GM12891 (cell line): ENCODE measurements at regions not wholly inside any gene's neighbourhood (a gene's known extent, or its start where the extent isn't known, plus 50 kb on each side); places are given as distances from the start of the nearest gene placed in this dataset.

Source experiments
- DNase-seq: peaks from one replicate; pipeline ENCODE4 v3.0.0; 2011; ENCODE audit warnings: low spot score; ENCODE audit not compliant: insufficient read length
- FAIRE-seq: peaks from 2 replicates; lab custom pipeline; 2011; peaks lifted over from hg19 to GRCh38; lab: Jason Lieb, UNC
- PAX5 ChIP-seq: IDR thresholded peaks from 2 replicates; pipeline ENCODE4 v1.6.1; 2011; ENCODE audit warnings: low read length, moderate library complexity, mild to moderate bottlenecking; ENCODE audit not compliant: insufficient read depth, severe bottlenecking
- POLR2A ChIP-seq: IDR thresholded peaks from 2 replicates; pipeline ENCODE4 v1.6.1; 2011; ENCODE audit warnings: low read depth, low read length, control low read depth
- POLR2AphosphoS5 ChIP-seq: IDR thresholded peaks from 2 replicates; pipeline ENCODE4 v1.6.1; 2011; ENCODE audit warnings: low read depth, low read length, control low read depth
- POU2F2 ChIP-seq: IDR thresholded peaks from 2 replicates; pipeline ENCODE4 v1.6.1; 2011; ENCODE audit warnings: low read depth, mild to moderate bottlenecking, control low read depth, low read length, moderate library complexity
- SPI1 ChIP-seq: IDR thresholded peaks from 2 replicates; pipeline ENCODE4 v1.6.1; 2011; ENCODE audit warnings: low read depth, low read length, control low read depth
- TAF1 ChIP-seq: IDR thresholded peaks from 2 replicates; pipeline ENCODE4 v1.6.1; 2011; ENCODE audit warnings: low read depth, low read length, control low read depth

DNA sequence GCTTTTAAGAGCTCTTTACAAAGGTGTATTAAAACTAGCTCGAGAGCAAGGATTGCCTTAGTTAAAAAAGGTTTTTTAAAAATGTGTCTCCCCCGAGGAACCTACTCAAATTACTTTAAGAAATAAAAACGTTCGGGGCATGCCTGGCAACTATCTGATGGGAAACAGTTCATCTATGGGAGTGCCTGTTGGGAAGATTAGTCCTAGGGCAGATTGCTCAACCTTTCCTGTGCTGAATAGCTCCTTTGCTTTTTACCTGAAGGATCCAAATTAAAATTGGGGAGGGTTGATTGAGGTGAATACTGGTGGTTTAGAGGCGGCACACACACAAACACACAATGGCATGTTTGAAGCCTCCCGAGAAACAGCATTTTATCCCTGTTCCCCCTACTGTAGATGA lies 541.4 kb upstream of the ATP2B1 start:
- no peak for FAIRE-seq
- no peak for DNase-seq
- TF ChIP-seq SPI1 (no peak), POU2F2 (no peak), POLR2A (no peak), TAF1 (no peak), PAX5 (no peak), POLR2AphosphoS5 (no peak)

DNA sequence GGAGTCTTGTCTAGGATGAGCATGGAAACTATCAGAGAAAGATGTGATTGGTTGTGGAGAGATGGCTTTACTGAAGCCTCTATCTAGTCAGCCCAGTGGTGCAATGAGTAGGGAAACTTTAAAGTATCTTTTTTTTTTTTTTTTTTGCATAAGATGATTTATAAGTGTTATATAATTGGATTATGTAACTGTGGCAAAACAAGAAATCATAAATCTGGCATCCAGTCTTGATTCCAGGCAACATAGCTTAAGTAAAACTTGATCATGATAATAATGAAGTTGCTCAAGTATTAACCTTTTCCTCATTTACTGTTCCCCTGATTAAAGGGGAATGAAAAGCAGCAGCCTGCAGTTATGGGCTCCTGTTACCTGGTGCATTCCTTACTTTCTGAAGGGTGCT lies 538.0 kb upstream of the ATP2B1 start:
- TF ChIP-seq POLR2AphosphoS5 (no peak), PAX5 (no peak), TAF1 (no peak), POLR2A (no peak), SPI1 (no peak), POU2F2 (no peak)
- DNase-seq: no peak
- no peak for FAIRE-seq

DNA sequence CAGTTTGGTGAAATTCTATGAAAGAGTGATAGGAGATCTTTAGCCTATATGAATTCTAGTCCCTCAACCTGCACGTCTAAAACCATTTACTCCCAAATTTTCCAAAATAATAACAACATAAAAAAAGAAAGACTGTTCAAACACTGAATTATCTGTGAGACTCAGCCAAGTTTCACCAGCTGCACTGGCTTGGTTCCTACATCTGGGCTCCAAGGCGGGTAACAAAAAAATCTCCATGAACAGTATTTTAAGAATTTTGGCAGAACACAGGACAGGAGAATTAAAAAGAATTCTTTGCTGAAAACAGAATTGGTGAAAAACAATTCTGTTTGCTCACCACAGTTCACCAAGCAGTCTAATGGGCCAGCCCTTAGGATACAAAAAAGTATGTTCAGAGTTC lies 536.8 kb upstream of the ATP2B1 start:
- no peak for TF ChIP-seq PAX5
- TF ChIP-seq TAF1: no peak
- DNase-seq: no peak
- FAIRE-seq: no peak

DNA sequence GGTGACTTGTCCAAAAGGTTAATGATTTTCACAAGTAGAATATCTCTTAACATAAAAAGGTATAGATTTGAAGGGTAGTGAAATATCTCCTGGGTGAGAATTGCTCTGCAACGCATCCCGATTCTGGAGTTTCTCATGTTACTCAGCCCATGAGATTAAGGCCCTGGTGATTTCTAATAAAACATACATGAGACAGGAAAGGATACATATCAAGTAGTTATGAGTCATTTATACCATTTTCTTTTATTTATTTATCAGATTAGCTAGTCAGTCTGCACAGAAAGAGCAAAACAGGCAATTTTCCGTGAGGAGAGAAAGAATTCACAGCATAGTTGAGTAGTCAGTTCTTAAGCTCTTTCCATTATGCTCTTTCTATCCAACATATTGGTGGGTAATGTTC lies 535.6 kb upstream of the ATP2B1 start:
- no peak for FAIRE-seq
- DNase-seq: no peak
- no peak for TF ChIP-seq POU2F2
- no peak for TF ChIP-seq PAX5
- TF ChIP-seq POLR2AphosphoS5: no peak
- no peak for TF ChIP-seq POLR2A
- no peak for TF ChIP-seq SPI1
- no peak for TF ChIP-seq TAF1

DNA sequence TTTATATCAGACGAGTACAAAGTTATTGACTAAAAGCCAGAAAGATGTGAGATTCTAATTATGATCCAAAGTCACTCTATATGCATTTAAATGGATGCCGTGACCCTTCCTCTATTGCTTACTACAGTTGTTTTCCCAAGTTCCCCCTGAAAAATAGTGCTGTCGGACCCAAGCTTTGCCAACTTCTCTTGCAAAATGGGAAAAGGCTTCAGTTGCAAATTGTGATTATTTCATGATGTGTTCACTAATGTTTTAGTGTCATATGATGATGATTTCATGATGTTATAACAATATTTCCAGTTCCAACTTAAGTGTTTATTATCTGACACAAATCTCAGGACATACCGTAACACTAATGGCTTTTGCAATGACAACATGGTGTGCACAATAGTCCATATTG lies 534.6 kb upstream of the ATP2B1 start:
- no peak for DNase-seq
- FAIRE-seq: no peak
- no peak for TF ChIP-seq PAX5
- TF ChIP-seq TAF1: no peak
- no peak for TF ChIP-seq POLR2AphosphoS5
- no peak for TF ChIP-seq SPI1
- no peak for TF ChIP-seq POU2F2
- TF ChIP-seq POLR2A: no peak

DNA sequence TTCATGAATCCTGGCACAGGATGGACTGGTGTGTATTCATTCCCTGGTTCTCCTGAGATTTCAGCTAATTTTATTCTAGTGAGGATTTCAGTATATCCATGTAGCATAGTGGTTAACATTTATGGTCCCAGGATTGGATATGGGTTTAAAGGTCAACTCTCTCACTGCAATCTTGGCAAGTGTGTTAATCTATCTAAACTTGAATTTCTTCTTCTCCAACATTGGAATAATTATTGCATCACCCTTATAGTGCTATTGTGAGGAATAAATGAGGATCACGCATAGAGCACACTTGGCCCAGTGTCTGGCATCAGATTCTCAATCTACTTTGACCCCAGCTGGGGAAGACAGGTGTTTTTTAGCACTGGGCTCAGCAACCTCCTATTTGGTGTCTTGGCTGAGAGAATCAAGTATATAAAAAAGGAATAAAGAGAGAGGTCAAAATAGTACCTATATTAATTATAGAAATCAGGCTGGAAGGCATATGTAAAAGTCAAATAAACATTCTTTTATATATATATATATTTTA lies 531.2 kb upstream of the ATP2B1 start:
- DNase-seq (no peak), FAIRE-seq (no peak)
- no peak for TF ChIP-seq POLR2A
- TF ChIP-seq PAX5: no peak
- TF ChIP-seq TAF1: no peak
- no peak for TF ChIP-seq POLR2AphosphoS5
- TF ChIP-seq POU2F2: no peak
- no peak for TF ChIP-seq SPI1

DNA sequence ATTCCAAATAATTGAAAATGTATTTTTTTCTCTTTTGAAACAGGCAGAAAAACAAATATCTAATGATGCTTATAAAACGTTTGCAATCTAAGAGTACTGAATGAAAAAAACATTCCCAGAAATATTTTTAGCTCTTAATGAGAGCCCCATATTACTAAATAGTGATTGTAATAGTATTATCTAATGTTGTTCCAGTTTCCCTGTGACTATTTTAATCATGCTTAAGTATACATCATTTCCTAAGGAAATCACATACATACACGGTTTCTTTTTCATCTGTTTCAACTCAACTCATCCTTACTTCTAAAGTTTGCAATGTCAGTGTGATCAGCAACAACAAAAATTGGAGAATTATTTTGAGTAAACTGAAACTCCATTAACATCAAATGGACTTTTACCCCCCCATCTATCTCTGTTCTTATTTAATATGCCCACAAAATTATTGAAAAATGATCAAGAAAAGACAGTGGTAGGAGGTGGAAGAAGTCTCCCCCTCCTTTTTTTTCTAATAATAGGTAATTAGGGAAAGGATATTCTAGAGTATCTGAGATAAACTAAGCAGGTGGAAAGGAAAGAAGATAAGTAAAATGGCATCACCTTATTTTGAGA lies 530.1 kb upstream of the ATP2B1 start:
- DNase-seq: no peak
- TF ChIP-seq TAF1 (no peak), POLR2AphosphoS5 (no peak), POU2F2 (no peak), PAX5 (no peak), POLR2A (no peak), SPI1 (no peak)
- FAIRE-seq: no peak

DNA sequence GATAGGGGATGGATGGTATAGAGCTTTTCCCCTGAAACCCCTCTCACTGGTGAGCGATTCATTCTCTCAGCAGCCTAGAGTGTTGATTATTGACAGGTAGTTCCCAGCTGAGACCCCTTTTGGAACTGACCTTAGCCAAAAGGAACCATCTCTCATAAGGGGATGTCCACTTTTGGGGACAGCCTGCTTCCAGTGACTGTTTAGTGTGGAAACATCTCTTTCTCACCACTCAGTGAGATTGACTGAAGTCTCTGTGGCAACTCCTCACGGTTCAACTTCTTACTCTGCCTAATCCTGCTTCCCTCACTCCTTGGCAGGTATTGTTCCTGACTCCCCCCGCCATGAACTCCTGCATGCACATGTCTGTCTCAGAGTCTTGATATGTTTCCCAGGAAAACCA lies 529.2 kb upstream of the ATP2B1 start:
- no peak for FAIRE-seq
- TF ChIP-seq PAX5: no peak
- no peak for DNase-seq

DNA sequence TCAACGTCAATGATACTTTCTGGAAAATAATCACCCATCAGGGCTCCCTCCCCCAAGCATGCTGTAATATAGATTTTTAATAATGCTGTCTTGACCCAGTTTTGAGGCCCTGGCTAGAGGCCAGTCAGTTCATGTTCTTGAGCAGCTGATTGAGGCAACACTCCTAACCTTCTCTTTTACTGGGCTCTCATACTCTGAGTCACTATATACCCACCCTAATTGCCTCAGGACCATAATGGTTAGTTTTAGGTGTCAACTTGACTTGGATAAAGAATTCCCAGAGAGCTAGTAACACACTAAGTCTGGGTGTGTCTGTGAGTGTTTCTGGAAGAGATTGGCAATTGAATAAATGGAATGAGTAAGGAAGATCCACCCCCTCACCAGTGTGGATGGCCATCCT lies 527.0 kb upstream of the ATP2B1 start:
- TF ChIP-seq PAX5 (no peak), POU2F2 (no peak), POLR2AphosphoS5 (no peak), SPI1 (no peak), TAF1 (no peak), POLR2A (no peak)
- DNase-seq: no peak
- no peak for FAIRE-seq

DNA sequence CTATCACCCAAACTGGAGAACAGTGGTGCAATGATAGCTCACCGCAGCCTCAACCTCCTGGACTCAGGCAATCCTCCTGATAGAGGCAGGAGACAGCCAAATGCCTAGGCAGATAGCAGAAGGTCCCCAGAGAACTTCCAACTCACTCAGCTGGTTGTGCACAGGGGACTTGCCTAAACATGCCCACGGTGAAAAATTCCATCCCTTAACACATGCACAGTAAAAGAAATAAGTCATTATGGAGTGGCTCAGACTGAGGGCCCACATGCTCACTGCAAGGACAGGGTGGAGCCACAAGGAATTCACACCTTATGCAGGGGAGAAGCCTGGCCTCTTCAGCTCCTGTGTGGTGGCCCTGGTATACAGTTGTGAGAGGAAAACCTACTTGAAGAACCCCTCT lies 525.8 kb upstream of the ATP2B1 start:
- TF ChIP-seq TAF1: no peak
- no peak for TF ChIP-seq POU2F2
- TF ChIP-seq POLR2AphosphoS5: no peak
- no peak for TF ChIP-seq PAX5
- TF ChIP-seq SPI1: no peak
- no peak for TF ChIP-seq POLR2A
- no peak for DNase-seq
- no peak for FAIRE-seq
